T-helper 9 cell (primary cell): ENCODE measurements at regions not wholly inside any gene's neighbourhood (a gene's known extent, or its start where the extent isn't known, plus 50 kb on each side); places are given as distances from the start of the nearest gene placed in this dataset.

Experiments used
- DNase-seq: peaks from one replicate; pipeline ENCODE4 v3.0.0-alpha.2; 2020

DNA sequence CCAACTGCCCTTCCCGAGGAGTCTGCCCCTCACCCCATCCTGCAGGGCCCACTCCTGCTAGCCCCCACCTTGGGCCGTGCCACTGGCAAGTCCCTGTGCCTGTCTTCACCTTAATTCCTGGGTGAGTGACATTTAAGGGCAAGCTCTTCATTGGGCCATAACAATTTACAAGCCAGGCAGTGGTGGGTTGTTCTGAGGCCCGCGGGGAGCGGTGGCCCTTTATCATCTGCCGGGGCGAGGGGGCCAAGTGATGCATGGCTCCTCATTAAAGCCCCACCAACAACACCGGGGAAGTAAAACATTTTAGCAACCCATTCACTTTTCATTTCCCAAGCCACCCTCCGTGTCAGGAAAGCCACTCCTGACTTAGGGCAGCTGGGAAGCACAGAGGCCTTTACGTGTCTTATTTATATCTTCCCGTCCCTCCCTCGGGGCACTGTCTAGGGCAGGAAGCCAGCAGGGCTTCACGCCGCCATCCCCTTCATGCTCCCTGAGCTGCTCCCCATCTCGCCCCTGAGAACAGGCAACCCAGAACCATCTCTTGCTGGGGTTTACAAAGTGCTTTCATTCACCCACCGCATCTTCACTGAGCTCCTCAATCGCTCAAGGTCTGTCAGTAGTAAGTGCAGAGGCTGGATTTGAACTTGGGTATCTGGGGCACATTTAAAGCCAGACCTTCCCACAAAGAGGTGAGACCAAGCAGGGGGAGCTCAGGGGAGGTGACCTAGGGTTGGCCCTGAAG, 55.5 kb upstream of the CCDC167 start:
- no peak for DNase-seq

GRCh38 chr6:37554480-37554819, 54.8 kb upstream of the CCDC167 start:
- no peak for DNase-seq

DNA sequence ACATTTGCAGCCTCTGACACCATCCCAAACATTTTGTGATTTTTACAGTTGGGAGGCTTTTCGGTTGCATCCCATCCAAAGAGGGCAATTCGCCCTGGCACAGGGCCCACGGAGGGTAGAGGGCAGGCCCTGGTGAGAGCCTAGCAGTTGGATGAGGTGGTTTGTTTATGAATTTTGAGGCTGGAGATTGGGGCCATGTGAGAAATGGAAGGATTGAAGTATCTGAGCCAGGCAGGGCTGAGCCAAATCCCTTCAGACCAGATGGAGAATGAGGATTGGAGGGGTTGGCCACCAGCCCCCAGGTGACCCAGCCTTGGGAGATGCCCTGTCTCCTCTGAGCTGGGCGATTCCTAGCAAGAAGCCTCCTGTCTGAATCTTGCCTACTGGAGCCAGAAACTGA, 52.6 kb upstream of the CCDC167 start:
- DNase-seq = no peak

DNA sequence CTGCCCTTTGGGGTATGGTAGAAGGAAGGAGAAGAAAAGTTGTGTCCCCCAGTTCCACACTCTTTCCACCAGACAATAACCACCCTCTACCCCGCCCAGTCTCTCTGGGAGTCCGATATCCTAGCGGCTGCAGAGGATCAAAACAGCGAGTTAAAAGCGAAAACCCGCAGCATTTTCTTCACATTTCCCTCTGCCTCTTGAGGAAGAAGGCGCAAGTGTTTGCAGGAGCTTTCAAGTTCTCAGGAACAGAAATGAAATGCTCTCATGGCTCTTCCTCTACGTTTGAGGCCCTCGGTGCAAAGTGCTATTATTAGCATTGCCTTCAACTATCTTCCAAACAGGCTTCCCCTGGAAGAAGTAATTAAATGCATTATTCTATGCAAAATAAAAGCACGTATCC, 52.2 kb upstream of the CCDC167 start:
- no peak for DNase-seq

GRCh38 chr6:37551446-37551845, 51.8 kb upstream of the CCDC167 start:
- DNase-seq = no peak

DNA sequence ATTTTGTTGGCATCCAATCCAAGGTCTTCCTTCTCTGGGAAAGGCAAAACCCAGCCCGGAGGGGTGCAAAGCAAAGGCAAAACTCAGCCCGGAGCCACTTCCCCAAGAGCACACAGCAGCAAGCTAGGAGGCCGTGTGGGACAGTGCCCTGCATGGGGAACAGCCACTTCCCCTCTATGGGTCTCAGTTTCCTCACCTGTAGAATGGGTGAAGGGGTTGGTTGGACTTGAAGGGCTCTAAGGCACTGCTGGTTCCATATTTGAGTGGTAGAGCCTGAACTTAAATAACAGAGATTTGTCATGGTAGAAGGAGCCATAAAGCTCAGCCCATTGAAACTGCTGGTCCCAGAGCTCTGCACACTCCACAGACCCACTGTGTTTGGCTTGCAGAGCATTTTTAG, 51.3 kb upstream of the CCDC167 start:
- DNase-seq = no peak

- DNase-seq = no peak
Observed at GRCh38 chr6:37550191-37550831, 50.6 kb upstream of the CCDC167 start.

DNA sequence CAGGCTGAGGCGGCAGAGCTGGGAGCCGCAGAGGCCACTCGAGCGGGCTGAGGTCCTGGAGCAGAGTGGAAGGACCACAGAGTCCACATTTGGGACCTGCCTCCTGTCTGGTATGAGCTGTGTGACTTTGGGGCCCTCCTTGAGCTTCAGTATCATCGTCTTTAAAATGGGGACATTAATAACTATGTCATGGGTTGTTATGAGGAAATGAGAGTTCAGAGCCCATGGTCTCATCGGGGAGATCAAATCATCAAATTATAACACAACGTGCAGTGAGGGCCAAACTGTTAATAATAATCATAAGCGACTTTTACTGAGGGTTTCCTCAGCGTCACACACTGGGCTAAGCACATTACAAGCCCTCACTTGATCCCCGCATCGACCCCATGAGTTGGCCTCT, 49.9 kb upstream of the CCDC167 start:
- DNase-seq = no peak
